Astrocyte of the cerebellum (primary cell): ENCODE measurements at regions not wholly inside any gene's neighbourhood (a gene's known extent, or its start where the extent isn't known, plus 50 kb on each side); places are given as distances from the start of the nearest gene placed in this dataset.

ENCODE experiments used
- DNase-seq: peaks from one replicate; pipeline ENCODE4 v3.0.0-alpha.2; 2011; ENCODE audit warnings: low read depth
- H3K4me3 ChIP-seq: 2 replicates; pipeline ENCODE4 v1.5.1; 2011; ENCODE audit warnings: mild to moderate bottlenecking, low read depth, low read length, moderate library complexity
- CTCF ChIP-seq: IDR thresholded peaks from 2 replicates; pipeline ENCODE4 v1.5.1; 2012; ENCODE audit warnings: low read length, low read depth, moderate library complexity, mild to moderate bottlenecking; ENCODE audit errors: missing control alignments
- in situ Hi-C: cut with HindIII; loops from 2 replicates; pipeline ENCODE4 v1.10.0; 2017; ENCODE audit warnings: low sequenced_read_pairs

- in situ Hi-C loops, result no loop called here
- peak; percentile 85 for DNase-seq
- H3K4me3 ChIP-seq, result no peak overlapping the region
- no peak for TF ChIP-seq CTCF
Observed at GRCh38 chr18:71442731-71443141, 1101.4 kb downstream of the CBLN2 start.

GRCh38 chr18:71441156-71441555 is 1103.0 kb downstream of the CBLN2 start:
- in situ Hi-C loops, result no loop called here
- TF ChIP-seq CTCF, result no peak
- DNase-seq, result no peak
- H3K4me3 ChIP-seq, result no peak overlapping the region

GRCh38 chr18:71437511-71437910 is 1106.6 kb downstream of the CBLN2 start:
- DNase-seq, result no peak
- no peak for TF ChIP-seq CTCF
- in situ Hi-C loops, result no loop called here
- no peak overlapping the region for H3K4me3 ChIP-seq

- H3K4me3 ChIP-seq, result no peak overlapping the region
- TF ChIP-seq CTCF, result no peak
- in situ Hi-C loops, result no loop called here
- DNase-seq, result no peak
Observed at GRCh38 chr18:71433373-71433772, 1110.8 kb downstream of the CBLN2 start.

GRCh38 chr18:71431689-71432088 is 1112.5 kb downstream of the CBLN2 start:
- no peak for DNase-seq
- no peak for TF ChIP-seq CTCF
- H3K4me3 ChIP-seq, result no peak overlapping the region
- in situ Hi-C loops, result no loop called here

- no peak for TF ChIP-seq CTCF
- DNase-seq, result no peak
- in situ Hi-C loops, result no loop called here
- H3K4me3 ChIP-seq, result no peak overlapping the region
Observed at GRCh38 chr18:71431171-71431570, 1113.0 kb downstream of the CBLN2 start.

- TF ChIP-seq CTCF, result no peak
- H3K4me3 ChIP-seq, result no peak overlapping the region
- DNase-seq, result no peak
- in situ Hi-C loops, result no loop called here
Observed at GRCh38 chr18:71426441-71426840, 1117.7 kb downstream of the CBLN2 start.
